Lower leg skin (tissue), 3 donors: ENCODE measurements at regions not wholly inside any gene's neighbourhood (a gene's known extent, or its start where the extent isn't known, plus 50 kb on each side); places are given as distances from the start of the nearest gene placed in this dataset.

ENCODE experiments used
- POLR2A ChIP-seq, 2 donors: fragments of 450-650 bp; IDR thresholded peaks; one replicate each; pipeline ENCODE4 v1.6.1; 2016 to 2017; ENCODE audit warnings: antibody characterized with exemption in 2 of 2, mild to moderate bottlenecking in 1 of 2, moderate library complexity in 1 of 2
- TF ChIP-seq, protein P1 (sequence below), 3 donors: fragments of 450-650 bp; IDR thresholded peaks; one replicate each; pipeline ENCODE4 v1.5.1; 2016; ENCODE audit warnings: antibody characterized with exemption in 3 of 3, mild to moderate bottlenecking in 3 of 3, moderate library complexity in 2 of 3

GRCh38 chr3:74000725-74001124 lies 376.0 kb upstream of the PDZRN3 start:
- TF ChIP-seq POLR2A (IDR thresholded peaks at IDR 0.05) = no peak
- TF ChIP-seq, protein P1, sequence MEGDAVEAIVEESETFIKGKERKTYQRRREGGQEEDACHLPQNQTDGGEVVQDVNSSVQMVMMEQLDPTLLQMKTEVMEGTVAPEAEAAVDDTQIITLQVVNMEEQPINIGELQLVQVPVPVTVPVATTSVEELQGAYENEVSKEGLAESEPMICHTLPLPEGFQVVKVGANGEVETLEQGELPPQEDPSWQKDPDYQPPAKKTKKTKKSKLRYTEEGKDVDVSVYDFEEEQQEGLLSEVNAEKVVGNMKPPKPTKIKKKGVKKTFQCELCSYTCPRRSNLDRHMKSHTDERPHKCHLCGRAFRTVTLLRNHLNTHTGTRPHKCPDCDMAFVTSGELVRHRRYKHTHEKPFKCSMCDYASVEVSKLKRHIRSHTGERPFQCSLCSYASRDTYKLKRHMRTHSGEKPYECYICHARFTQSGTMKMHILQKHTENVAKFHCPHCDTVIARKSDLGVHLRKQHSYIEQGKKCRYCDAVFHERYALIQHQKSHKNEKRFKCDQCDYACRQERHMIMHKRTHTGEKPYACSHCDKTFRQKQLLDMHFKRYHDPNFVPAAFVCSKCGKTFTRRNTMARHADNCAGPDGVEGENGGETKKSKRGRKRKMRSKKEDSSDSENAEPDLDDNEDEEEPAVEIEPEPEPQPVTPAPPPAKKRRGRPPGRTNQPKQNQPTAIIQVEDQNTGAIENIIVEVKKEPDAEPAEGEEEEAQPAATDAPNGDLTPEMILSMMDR (IDR thresholded peaks at IDR 0.05) = no peak
